OCI-LY1 (cell line): ENCODE measurements at regions not wholly inside any gene's neighbourhood (a gene's known extent, or its start where the extent isn't known, plus 50 kb on each side); places are given as distances from the start of the nearest gene placed in this dataset.

Source experiments
- EZH2 ChIP-seq: fragments of 200-600 bp; sonication (generic), shearing (Covaris generic); IDR thresholded peaks from 2 replicates; pipeline ENCODE4 v1.8.0; 2017; ENCODE audit warnings: borderline replicate concordance, mixed run types, mild to moderate bottlenecking, antibody characterized with exemption, low read length, moderate library complexity, mixed read lengths
- TF ChIP-seq, protein P1 (sequence below): fragments of 200-600 bp; sonication (generic), shearing (Covaris generic); IDR thresholded peaks from 2 replicates; pipeline ENCODE4 v1.5.1; 2017; ENCODE audit warnings: mild to moderate bottlenecking, antibody characterized with exemption, low read length, moderate library complexity, mixed read lengths

DNA sequence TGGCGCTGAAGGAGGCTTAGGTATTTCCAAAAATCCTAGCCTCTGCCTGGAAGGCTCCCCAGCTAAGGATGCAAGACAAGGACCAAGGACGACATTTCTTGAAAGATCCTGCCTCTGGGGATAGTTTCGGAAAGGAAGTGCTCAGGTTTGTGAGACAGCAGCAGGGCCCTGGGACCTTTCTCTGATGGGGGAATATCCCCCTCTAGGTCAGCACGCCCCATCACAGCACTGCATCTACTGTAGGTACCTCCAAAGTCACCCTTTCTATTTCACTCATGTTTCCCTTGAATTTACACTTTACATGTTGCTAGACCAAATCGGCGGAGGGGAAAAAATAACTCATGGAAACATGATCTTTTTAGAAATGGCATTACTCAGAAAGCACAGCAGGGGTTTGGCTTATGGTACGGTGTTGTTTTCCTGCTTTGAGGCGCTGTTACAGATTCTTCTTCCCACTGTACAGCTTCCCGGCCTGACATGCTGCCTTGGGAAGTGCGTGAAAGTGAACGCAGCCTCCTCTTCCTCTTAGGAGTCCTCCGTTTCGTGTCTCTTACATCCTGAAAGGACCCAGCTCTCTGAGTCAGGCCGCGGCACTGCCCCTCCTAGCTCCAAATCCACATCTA is 77.2 kb upstream of the DHRSX start:
- TF ChIP-seq, protein P1, sequence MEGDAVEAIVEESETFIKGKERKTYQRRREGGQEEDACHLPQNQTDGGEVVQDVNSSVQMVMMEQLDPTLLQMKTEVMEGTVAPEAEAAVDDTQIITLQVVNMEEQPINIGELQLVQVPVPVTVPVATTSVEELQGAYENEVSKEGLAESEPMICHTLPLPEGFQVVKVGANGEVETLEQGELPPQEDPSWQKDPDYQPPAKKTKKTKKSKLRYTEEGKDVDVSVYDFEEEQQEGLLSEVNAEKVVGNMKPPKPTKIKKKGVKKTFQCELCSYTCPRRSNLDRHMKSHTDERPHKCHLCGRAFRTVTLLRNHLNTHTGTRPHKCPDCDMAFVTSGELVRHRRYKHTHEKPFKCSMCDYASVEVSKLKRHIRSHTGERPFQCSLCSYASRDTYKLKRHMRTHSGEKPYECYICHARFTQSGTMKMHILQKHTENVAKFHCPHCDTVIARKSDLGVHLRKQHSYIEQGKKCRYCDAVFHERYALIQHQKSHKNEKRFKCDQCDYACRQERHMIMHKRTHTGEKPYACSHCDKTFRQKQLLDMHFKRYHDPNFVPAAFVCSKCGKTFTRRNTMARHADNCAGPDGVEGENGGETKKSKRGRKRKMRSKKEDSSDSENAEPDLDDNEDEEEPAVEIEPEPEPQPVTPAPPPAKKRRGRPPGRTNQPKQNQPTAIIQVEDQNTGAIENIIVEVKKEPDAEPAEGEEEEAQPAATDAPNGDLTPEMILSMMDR = 0 out of 2 replicates have a peak, but pooled peaks have one; percentile 10
- no peak for TF ChIP-seq EZH2
